H9 (cell line): ENCODE measurements at regions not wholly inside any gene's neighbourhood (a gene's known extent, or its start where the extent isn't known, plus 50 kb on each side); places are given as distances from the start of the nearest gene placed in this dataset.

Experiments used
- DNase-seq: peaks from one replicate; pipeline ENCODE4 v3.0.0-alpha.2; 2017
- H2AFZ ChIP-seq: one replicate; pipeline ENCODE4 v1.6.1; 2013; ENCODE audit warnings: mild to moderate bottlenecking, low read length, control low read depth, moderate library complexity
- H2AK5ac ChIP-seq: 2 replicates; pipeline ENCODE4 v1.6.1; 2013; ENCODE audit warnings: low read length, control low read depth, mixed read lengths; ENCODE audit not compliant: insufficient read length
- H2BK120ac ChIP-seq: one replicate; pipeline ENCODE4 v1.6.1; 2013; ENCODE audit warnings: low read depth, mild to moderate bottlenecking, low read length, control low read depth, inconsistent platforms; ENCODE audit not compliant: poor library complexity, severe bottlenecking
- H2BK12ac ChIP-seq: 2 replicates; pipeline ENCODE4 v1.6.1; 2013; ENCODE audit warnings: low read length, control low read depth, mixed read lengths, low read depth; ENCODE audit not compliant: insufficient read length
- H2BK15ac ChIP-seq: 2 replicates; pipeline ENCODE4 v1.6.1; 2013; ENCODE audit warnings: low read depth, low read length, control low read depth
- H2BK20ac ChIP-seq: one replicate; pipeline ENCODE4 v1.6.1; 2013; ENCODE audit warnings: low read depth, mild to moderate bottlenecking, low read length, control low read depth, inconsistent platforms; ENCODE audit not compliant: poor library complexity, severe bottlenecking
- H2BK5ac ChIP-seq: 2 replicates; pipeline ENCODE4 v1.6.1; 2013; ENCODE audit warnings: low read length, control low read depth, mixed read lengths; ENCODE audit not compliant: insufficient read length
- H3K14ac ChIP-seq: 2 replicates; pipeline ENCODE4 v1.6.1; 2013; ENCODE audit warnings: low read length, control low read depth; ENCODE audit not compliant: insufficient read depth
- H3K18ac ChIP-seq: 2 replicates; pipeline ENCODE4 v1.6.1; 2013; ENCODE audit warnings: low read depth, mild to moderate bottlenecking, mixed read lengths, low read length, control low read depth; ENCODE audit not compliant: insufficient read length
- H3K23ac ChIP-seq: 2 replicates; pipeline ENCODE4 v1.6.1; 2013; ENCODE audit warnings: low read length, control low read depth, mixed read lengths, low read depth; ENCODE audit not compliant: insufficient read length
- H3K23me2 ChIP-seq: 2 replicates; pipeline ENCODE4 v1.6.1; 2013; ENCODE audit warnings: low read depth, mild to moderate bottlenecking, mixed read lengths, low read length, control low read depth; ENCODE audit not compliant: insufficient read length, poor library complexity, severe bottlenecking
- H3K27ac ChIP-seq: 2 replicates; pipeline ENCODE4 v1.5.1; 2013; ENCODE audit warnings: low read length, control low read depth, mixed read lengths, low read depth; ENCODE audit not compliant: insufficient read length
- H3K27me3 ChIP-seq: 2 replicates; pipeline ENCODE4 v1.6.1; 2013; ENCODE audit warnings: low read length, control low read depth, inconsistent platforms; ENCODE audit not compliant: insufficient read depth
- H3K4ac ChIP-seq: 2 replicates; pipeline ENCODE4 v1.6.1; 2013; ENCODE audit warnings: low read depth, mild to moderate bottlenecking, control low read depth, inconsistent platforms, low read length, moderate library complexity
- H3K4me1 ChIP-seq: 2 replicates; pipeline ENCODE4 v1.6.1; 2013; ENCODE audit warnings: low read length, control low read depth, inconsistent platforms; ENCODE audit not compliant: insufficient read depth
- H3K4me2 ChIP-seq: 2 replicates; pipeline ENCODE4 v1.6.1; 2013; ENCODE audit warnings: low read length, control low read depth, mixed read lengths; ENCODE audit not compliant: insufficient read length, insufficient read depth
- H3K56ac ChIP-seq: 2 replicates; pipeline ENCODE4 v1.6.1; 2013; ENCODE audit warnings: low read depth, mild to moderate bottlenecking, mixed read lengths, low read length, control low read depth; ENCODE audit not compliant: insufficient read length
- H3K79me1 ChIP-seq: 2 replicates; pipeline ENCODE4 v1.6.1; 2013; ENCODE audit warnings: low read depth, mild to moderate bottlenecking, moderate library complexity, low read length, control low read depth, inconsistent platforms; ENCODE audit not compliant: insufficient read depth, poor library complexity, severe bottlenecking
- H3K79me2 ChIP-seq: 2 replicates; pipeline ENCODE4 v1.6.1; 2013; ENCODE audit warnings: low read length, control low read depth, inconsistent platforms; ENCODE audit not compliant: insufficient read depth
- H3K9ac ChIP-seq: 2 replicates; pipeline ENCODE4 v1.6.1; 2013; ENCODE audit warnings: low read length, control low read depth, mixed read lengths; ENCODE audit not compliant: insufficient read length; ENCODE audit errors: extremely low read depth
- H3K9me3 ChIP-seq: one replicate; pipeline ENCODE4 v1.6.1; 2013; ENCODE audit warnings: low read depth, low read length, inconsistent platforms; ENCODE audit not compliant: control insufficient read depth
- H3T11ph ChIP-seq: one replicate; pipeline ENCODE4 v1.6.1; 2013; ENCODE audit warnings: mild to moderate bottlenecking, low read length, control low read depth, inconsistent platforms
- H4K20me1 ChIP-seq: one replicate; pipeline ENCODE4 v1.6.1; 2013; ENCODE audit not compliant: control insufficient read depth, insufficient read length, insufficient read depth
- H4K5ac ChIP-seq: 2 replicates; pipeline ENCODE4 v1.6.1; 2013; ENCODE audit warnings: low read depth, mild to moderate bottlenecking, mixed read lengths, low read length, control low read depth; ENCODE audit not compliant: insufficient read length
- H4K8ac ChIP-seq: replicated peaks from 2 replicates; pipeline ENCODE4 v1.6.1; 2013; ENCODE audit warnings: low read length, control low read depth, mixed read lengths, low read depth; ENCODE audit not compliant: insufficient read length
- H4K91ac ChIP-seq: 2 replicates; pipeline ENCODE4 v1.6.1; 2013; ENCODE audit warnings: low read depth, mild to moderate bottlenecking, moderate library complexity, mixed read lengths, low read length, control low read depth; ENCODE audit not compliant: insufficient read length
- H3K27ac Mint-ChIP-seq, 3 experiments: 2 replicates in 2 of 3; 3 replicates in 1 of 3; pipeline ENCODE4 v1.8.0; 2020 to 2021; ENCODE audit warnings: mixed read lengths in 3 of 3, mild to moderate bottlenecking in 1 of 3, moderate library complexity in 1 of 3
- H3K27me3 Mint-ChIP-seq: 2 replicates; pipeline ENCODE4 v1.8.0; 2021; ENCODE audit warnings: low read depth, mild to moderate bottlenecking, moderate library complexity, mixed read lengths
- H3K36me3 Mint-ChIP-seq, 3 experiments: 2 replicates in 2 of 3; 3 replicates in 1 of 3; pipeline ENCODE4 v1.8.0; 2020 to 2021; ENCODE audit warnings: low read depth in 3 of 3, mixed read lengths in 3 of 3; ENCODE audit not compliant: insufficient read depth in 1 of 3
- H3K4me1 Mint-ChIP-seq, 2 experiments: 2 replicates each; pipeline ENCODE4 v1.8.0; 2020; ENCODE audit warnings: mixed read lengths in 2 of 2
- H3K4me3 Mint-ChIP-seq, 2 experiments: 2 replicates in 1 of 2; 3 replicates in 1 of 2; pipeline ENCODE4 v1.8.0; 2020 to 2021; ENCODE audit warnings: mild to moderate bottlenecking in 2 of 2, mixed read lengths in 2 of 2, moderate library complexity in 1 of 2
- H3K9me3 Mint-ChIP-seq, 2 experiments: 2 replicates in 1 of 2; 3 replicates in 1 of 2; pipeline ENCODE4 v1.8.0; 2020; ENCODE audit warnings: mild to moderate bottlenecking in 2 of 2, mixed read lengths in 2 of 2, moderate library complexity in 1 of 2
- WGBS: extraction: QIAGEN DNeasy Blood & Tissue Kit; methylation state at CpG from one replicate; pipeline ENCODE4 v1.1.7; 2013; ENCODE audit warnings: missing lambda C conversion rate, low lambda C conversion rate, mixed read lengths; ENCODE audit not compliant: insufficient read length; ENCODE audit errors: extremely low coverage; 5-methylcytosine and 5-hydroxymethylcytosine counted together
- TF ChIP-seq, protein P1 (sequence below): fragments of 200-600 bp; sonication (generic); conservative IDR thresholded peaks from 3 replicates; pipeline ENCODE4 v1.8.0; 2021; ENCODE audit warnings: antibody characterized with exemption, mild to moderate bottlenecking

DNA sequence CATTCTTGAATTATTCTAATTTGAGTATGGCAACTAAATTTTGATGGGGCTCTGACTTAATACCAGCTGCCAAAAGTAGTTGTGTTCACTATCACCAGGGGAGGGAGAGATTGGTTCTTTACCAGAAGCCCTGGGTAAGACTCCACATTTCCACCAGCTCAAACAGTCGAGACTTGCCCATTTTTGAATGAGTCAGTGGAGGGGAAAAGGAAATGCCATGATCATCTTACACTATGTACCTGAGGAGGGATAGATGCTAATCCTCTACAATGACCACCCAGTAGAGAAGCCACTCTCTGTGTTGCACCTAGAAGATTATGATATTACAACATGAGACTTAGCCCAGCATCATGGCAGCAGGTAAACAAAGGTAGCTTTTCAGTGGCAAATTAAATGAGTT is 77.0 kb upstream of the SGK1 start:
- Histone ChIP-seq H4K8ac (no peak overlapping the region), H4K91ac (no peak overlapping the region), H4K5ac (no peak overlapping the region), H3K79me2 (no peaks in the 10 kb centered on the region), H3K56ac (no peak overlapping the region), H3K27ac (no peak overlapping the region), H3K79me1 (no peaks in the 10 kb centered on the region), H3K14ac (no peak overlapping the region), H2AFZ (no peak overlapping the region), H3K23me2 (no peaks in the 10 kb centered on the region), H3K9me3 (no peaks in the 10 kb centered on the region), H3K27me3 (no peaks in the 10 kb centered on the region), H2BK15ac (no peak overlapping the region), H2AK5ac (no peak overlapping the region), H3K9ac (no peak overlapping the region), H3K4me1 (peaks cover 7% of the 10 kb centered on the region), H2BK20ac (no peak overlapping the region), H4K20me1 (no peaks in the 10 kb centered on the region), H3T11ph (no peak overlapping the region), H3K18ac (no peak overlapping the region), H2BK5ac (no peak overlapping the region), H3K4ac (no peak overlapping the region), H3K23ac (no peak overlapping the region), H3K4me2 (no peak overlapping the region), H2BK120ac (no peak overlapping the region), H2BK12ac (no peak overlapping the region)
- Mint-ChIP-seq H3K27me3 (no peaks in the 10 kb centered on the region; the same call in 1 of the 2 replicates), H3K9me3 (no peaks in the 10 kb centered on the region), H3K36me3 (no peaks in the 10 kb centered on the region), H3K27ac (no peak overlapping the region), H3K4me3 (no peak overlapping the region), H3K4me1 (peaks cover 18 to 25% of the 10 kb centered on the region in 2 experiments)
- no CpG with 5 or more reads among the region's 1 CpG for WGBS
- TF ChIP-seq, protein P1, sequence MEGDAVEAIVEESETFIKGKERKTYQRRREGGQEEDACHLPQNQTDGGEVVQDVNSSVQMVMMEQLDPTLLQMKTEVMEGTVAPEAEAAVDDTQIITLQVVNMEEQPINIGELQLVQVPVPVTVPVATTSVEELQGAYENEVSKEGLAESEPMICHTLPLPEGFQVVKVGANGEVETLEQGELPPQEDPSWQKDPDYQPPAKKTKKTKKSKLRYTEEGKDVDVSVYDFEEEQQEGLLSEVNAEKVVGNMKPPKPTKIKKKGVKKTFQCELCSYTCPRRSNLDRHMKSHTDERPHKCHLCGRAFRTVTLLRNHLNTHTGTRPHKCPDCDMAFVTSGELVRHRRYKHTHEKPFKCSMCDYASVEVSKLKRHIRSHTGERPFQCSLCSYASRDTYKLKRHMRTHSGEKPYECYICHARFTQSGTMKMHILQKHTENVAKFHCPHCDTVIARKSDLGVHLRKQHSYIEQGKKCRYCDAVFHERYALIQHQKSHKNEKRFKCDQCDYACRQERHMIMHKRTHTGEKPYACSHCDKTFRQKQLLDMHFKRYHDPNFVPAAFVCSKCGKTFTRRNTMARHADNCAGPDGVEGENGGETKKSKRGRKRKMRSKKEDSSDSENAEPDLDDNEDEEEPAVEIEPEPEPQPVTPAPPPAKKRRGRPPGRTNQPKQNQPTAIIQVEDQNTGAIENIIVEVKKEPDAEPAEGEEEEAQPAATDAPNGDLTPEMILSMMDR = no peak
- no peak for DNase-seq
